Endodermal cell (in vitro differentiated cells): ENCODE measurements at regions not wholly inside any gene's neighbourhood (a gene's known extent, or its start where the extent isn't known, plus 50 kb on each side); places are given as distances from the start of the nearest gene placed in this dataset.
"Not testable (repeated sequence)": the region's sequence is repeated elsewhere in the genome, so short reads cannot be mapped to it uniquely, and the experiment has no call there.

Experiments
- DNase-seq: peaks from one replicate; pipeline ENCODE4 v3.0.0-alpha.2; 2017
- H3K27ac ChIP-seq: 2 replicates; pipeline ENCODE4 v1.5.1; 2013; ENCODE audit warnings: mild to moderate bottlenecking, low read depth, low read length, moderate library complexity
- H3K27me3 ChIP-seq: 2 replicates; pipeline ENCODE4 v1.6.1; 2013; ENCODE audit warnings: mild to moderate bottlenecking, low read length, moderate library complexity; ENCODE audit not compliant: insufficient read depth, control insufficient read depth, poor library complexity, severe bottlenecking
- H3K36me3 ChIP-seq: 2 replicates; pipeline ENCODE4 v1.7.0; 2013; ENCODE audit warnings: mild to moderate bottlenecking, low read length, moderate library complexity; ENCODE audit not compliant: control insufficient read depth, insufficient read depth
- H3K4me1 ChIP-seq: one replicate; pipeline ENCODE4 v1.7.0; 2013; ENCODE audit warnings: low read length; ENCODE audit not compliant: control insufficient read depth, insufficient read depth
- H3K4me3 ChIP-seq: 2 replicates; pipeline ENCODE4 v1.5.1; 2013; ENCODE audit warnings: mild to moderate bottlenecking, low read length, moderate library complexity
- H3K9ac ChIP-seq: 2 replicates; pipeline ENCODE4 v1.6.1; 2013; ENCODE audit warnings: mild to moderate bottlenecking, low read length, moderate library complexity; ENCODE audit not compliant: poor library complexity, severe bottlenecking; ENCODE audit errors: extremely low read depth
- H3K9me3 ChIP-seq: 2 replicates; pipeline ENCODE4 v1.6.1; 2013; ENCODE audit warnings: mild to moderate bottlenecking, low read length, moderate library complexity; ENCODE audit not compliant: control insufficient read depth
- H3K27ac Mint-ChIP-seq: 2 replicates; pipeline ENCODE4 v1.8.0; 2020; ENCODE audit warnings: mixed read lengths
- H3K27me3 Mint-ChIP-seq: 2 replicates; pipeline ENCODE4 v1.8.0; 2021; ENCODE audit warnings: mild to moderate bottlenecking, mixed read lengths; ENCODE audit not compliant: insufficient read depth
- H3K36me3 Mint-ChIP-seq: 2 replicates; pipeline ENCODE4 v1.8.0; 2020; ENCODE audit warnings: low read depth, mixed read lengths
- H3K4me1 Mint-ChIP-seq: 2 replicates; pipeline ENCODE4 v1.8.0; 2020; ENCODE audit warnings: mixed read lengths
- H3K4me3 Mint-ChIP-seq: 2 replicates; pipeline ENCODE4 v1.8.0; 2020; ENCODE audit warnings: mild to moderate bottlenecking, moderate library complexity, mixed read lengths
- H3K9me3 Mint-ChIP-seq: 2 replicates; pipeline ENCODE4 v1.8.0; 2020; ENCODE audit warnings: mild to moderate bottlenecking, mixed read lengths
- CTCF ChIP-seq: fragments of 200-600 bp; sonication (generic); conservative IDR thresholded peaks from 2 replicates; pipeline ENCODE4 v1.5.0; 2021; ENCODE audit warnings: antibody characterized with exemption, mild to moderate bottlenecking
- WGBS, 2 experiments: methylation state at CpG; one replicate each; pipeline versions ENCODE4 v1.1.5 to v1.1.7; 2013; ENCODE audit warnings: missing lambda C conversion rate in 2 of 2, mixed read lengths in 1 of 2; ENCODE audit not compliant: insufficient coverage in 1 of 2, insufficient read length in 1 of 2; 5-methylcytosine and 5-hydroxymethylcytosine counted together

DNA sequence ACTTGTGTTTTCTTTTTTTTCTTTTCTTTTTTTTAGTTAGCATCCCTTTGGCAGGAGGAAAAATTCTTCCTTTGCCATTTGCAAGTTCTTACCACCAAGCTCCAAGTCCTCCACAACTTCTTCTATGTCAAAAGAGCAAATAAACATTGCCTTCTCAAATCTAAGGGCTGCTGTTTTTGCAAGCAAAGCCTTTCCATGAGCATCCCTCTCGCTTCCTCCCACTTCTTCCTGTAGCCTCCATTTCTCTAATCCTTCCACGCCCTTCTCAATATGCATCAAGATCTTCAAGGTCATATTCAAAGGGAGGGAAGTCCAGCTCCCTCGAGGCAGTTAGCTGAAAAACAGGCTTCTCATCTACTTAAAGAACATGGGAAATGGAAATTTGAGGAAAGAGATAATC lies 147.1 kb downstream of the ADSS2 start:
- H3K36me3 Mint-ChIP-seq, result peaks cover 4% of the 10 kb centered on the region
- Histone ChIP-seq H3K27ac (no peak overlapping the region), H3K4me3 (no peak overlapping the region), H3K27me3 (no peaks in the 10 kb centered on the region), H3K9me3 (peaks cover 33% of the 10 kb centered on the region), H3K4me1 (no peaks in the 10 kb centered on the region), H3K36me3 (no peaks in the 10 kb centered on the region), H3K9ac (no peak overlapping the region)
- H3K9me3 Mint-ChIP-seq, result peaks cover 35% of the 10 kb centered on the region
- DNase-seq, result no peak
- WGBS, 2 experiments, result 80 to 88% methylated on average over 2 to 3 of the region's 3 CpGs
- H3K27me3 Mint-ChIP-seq, result no peaks in the 10 kb centered on the region
- no peak overlapping the region for H3K27ac Mint-ChIP-seq
- no peak for TF ChIP-seq CTCF
- H3K4me3 Mint-ChIP-seq, result no peak overlapping the region
- no peaks in the 10 kb centered on the region for H3K4me1 Mint-ChIP-seq

DNA sequence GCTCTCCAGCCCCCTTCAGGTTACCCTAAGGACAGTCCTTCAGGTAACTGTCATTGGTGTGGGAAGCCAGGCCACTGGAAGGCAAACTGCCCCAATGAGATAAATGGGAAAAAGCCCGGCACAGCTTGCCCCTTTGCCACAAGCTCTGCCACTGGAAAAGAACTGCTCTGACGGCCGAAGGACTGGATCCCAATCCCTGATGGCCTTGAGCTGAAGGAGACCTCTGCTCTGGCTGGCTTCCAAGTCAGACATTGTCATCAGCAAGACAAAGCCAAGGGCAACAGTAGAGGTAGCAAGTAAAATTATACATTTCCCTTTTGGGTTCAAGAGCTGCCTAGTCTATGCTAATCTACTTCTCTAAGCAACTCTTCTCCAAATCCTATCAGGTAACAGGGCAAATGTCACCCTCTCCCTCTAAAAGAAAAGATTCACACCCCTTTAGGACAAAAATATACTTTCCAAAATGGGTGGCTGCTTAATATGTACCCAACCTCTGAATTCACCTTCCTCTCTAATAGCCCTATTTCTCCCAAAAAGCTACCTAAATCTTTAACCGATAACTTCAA lies 145.8 kb downstream of the ADSS2 start:
- WGBS, 2 experiments, result 89 to 98% methylated on average over 4 of the region's 4 CpGs
- H3K36me3 Mint-ChIP-seq, result peaks cover 6% of the 10 kb centered on the region
- TF ChIP-seq CTCF, result no peak
- Histone ChIP-seq H3K4me1 (peaks cover 3% of the 10 kb centered on the region), H3K4me3 (no peak overlapping the region), H3K27me3 (no peaks in the 10 kb centered on the region), H3K9me3 (peaks cover 33% of the 10 kb centered on the region), H3K9ac (no peak overlapping the region), H3K27ac (no peak overlapping the region), H3K36me3 (no peaks in the 10 kb centered on the region)
- no peak overlapping the region for H3K4me3 Mint-ChIP-seq
- H3K27ac Mint-ChIP-seq, result no peak overlapping the region
- DNase-seq, result no peak
- H3K9me3 Mint-ChIP-seq, result peaks cover 35% of the 10 kb centered on the region
- no peaks in the 10 kb centered on the region for H3K27me3 Mint-ChIP-seq
- H3K4me1 Mint-ChIP-seq, result no peaks in the 10 kb centered on the region

DNA sequence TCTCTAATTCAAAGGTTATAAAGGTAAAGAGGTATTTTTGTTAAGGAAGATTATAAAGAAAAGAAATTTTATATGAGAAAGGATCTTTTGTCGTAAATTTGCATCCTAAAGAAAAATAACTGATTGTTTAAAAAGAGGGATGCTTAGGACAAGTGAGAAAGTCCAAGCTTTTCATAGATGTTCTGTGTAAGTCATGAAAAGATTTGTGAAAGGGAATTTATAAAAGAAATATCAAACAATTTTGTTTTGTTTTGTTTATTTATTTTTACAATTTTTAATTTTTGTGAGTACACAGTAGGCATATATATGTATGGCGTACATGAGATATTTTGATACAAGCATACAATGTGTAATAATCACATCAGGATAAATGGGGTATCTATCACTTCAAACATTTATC lies 145.2 kb downstream of the ADSS2 start:
- Histone ChIP-seq H3K27me3 (no peaks in the 10 kb centered on the region), H3K4me1 (peaks cover 3% of the 10 kb centered on the region), H3K9ac (no peak overlapping the region), H3K4me3 (no peak overlapping the region), H3K9me3 (peaks cover 33% of the 10 kb centered on the region), H3K27ac (no peak overlapping the region), H3K36me3 (no peaks in the 10 kb centered on the region)
- 85 to 100% methylated on average over 1 of the region's 2 CpGs for WGBS, 2 experiments
- no peak for TF ChIP-seq CTCF
- Mint-ChIP-seq H3K27ac (no peak overlapping the region), H3K4me1 (no peaks in the 10 kb centered on the region), H3K36me3 (peaks cover 6% of the 10 kb centered on the region), H3K27me3 (no peaks in the 10 kb centered on the region), H3K9me3 (peaks cover 35% of the 10 kb centered on the region), H3K4me3 (no peak overlapping the region)
- no peak for DNase-seq

- H3K27me3 ChIP-seq, H3K4me3 Mint-ChIP-seq, H3K4me3 ChIP-seq, H3K27me3 Mint-ChIP-seq, H3K27ac ChIP-seq, DNase-seq, H3K4me1 Mint-ChIP-seq, H3K9ac ChIP-seq, H3K4me1 ChIP-seq, H3K27ac Mint-ChIP-seq, H3K36me3 ChIP-seq, H3K36me3 Mint-ChIP-seq: not testable (repeated sequence)
- H3K9me3 ChIP-seq, result peaks cover 33% of the 10 kb centered on the region
- WGBS, 2 experiments, result 90 to 100% methylated on average over 3 to 4 of the region's 4 CpGs
- H3K9me3 Mint-ChIP-seq, result peaks cover 35% of the 10 kb centered on the region
Observed at GRCh38 chr1:244309191-244309590, 142.5 kb downstream of the ADSS2 start.
